ENCODE measurements at regions not wholly inside any gene's neighbourhood (a gene's known extent, or its start where the extent isn't known, plus 50 kb on each side); places are given as distances from the start of the nearest gene placed in this dataset.

DNA sequence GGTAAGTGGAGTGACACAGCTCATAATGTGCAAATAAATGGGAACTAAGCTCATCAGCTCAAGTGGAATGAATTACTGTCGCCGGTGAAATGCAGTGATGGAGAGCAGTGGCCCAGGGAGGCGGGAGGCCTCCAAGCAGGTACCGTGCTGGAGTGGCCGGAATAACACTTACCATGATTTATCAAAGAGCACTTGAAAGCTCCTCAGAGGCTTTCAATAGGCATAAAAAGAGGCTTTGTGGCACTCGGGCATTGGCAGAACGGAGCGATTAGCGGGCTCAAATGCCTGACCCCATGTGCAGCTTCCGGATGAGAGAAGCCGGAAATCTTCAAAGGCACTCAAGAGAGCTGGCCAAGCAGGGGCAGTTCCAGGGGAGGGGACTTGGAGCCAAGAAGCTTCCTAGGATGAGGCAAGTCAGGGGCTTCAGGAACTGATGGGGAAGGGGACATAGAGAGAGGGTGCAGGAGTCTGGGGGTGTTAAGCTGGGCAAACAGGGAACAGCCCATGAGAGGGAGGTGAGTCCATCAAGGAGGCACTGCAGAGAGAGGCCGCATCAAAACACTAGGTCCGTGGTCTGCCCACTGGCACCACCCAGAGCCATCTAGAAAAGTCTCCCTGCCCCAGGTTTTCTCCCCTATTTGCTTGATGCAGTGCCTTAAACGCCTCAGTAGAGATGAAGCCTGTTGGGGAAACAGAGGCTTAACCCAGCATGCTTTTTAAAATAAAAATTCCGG lies 144.0 kb upstream of the IRX6 start:
- no peak overlapping the region for H3K9ac ChIP-seq (ENCODE audit: low read length)
- no peak overlapping the region for H3K4me3 ChIP-seq (ENCODE audit: low read length)
- no peak for DNase-seq
- no peaks in the 10 kb centered on the region for H3K9me2 ChIP-seq (replicated peaks; ENCODE audit: insufficient read depth, low read length)
- H3K27ac ChIP-seq (ENCODE audit: low read length), result no peak overlapping the region
- no peaks in the 10 kb centered on the region for H3K79me2 ChIP-seq (ENCODE audit: low read length)
- no peaks in the 10 kb centered on the region; the same call in 1 of the 2 replicates for H3K4me1 ChIP-seq (ENCODE audit: low read length)
- no peak overlapping the region for H3K4me2 ChIP-seq (ENCODE audit: low read depth, low read length, poor library complexity, severe bottlenecking)
- H4K20me1 ChIP-seq (ENCODE audit: insufficient read depth, low read depth, low read length), result no peaks in the 10 kb centered on the region
- no peak overlapping the region for H2AFZ ChIP-seq (ENCODE audit: low read length)
- H3K36me3 ChIP-seq (ENCODE audit: insufficient read depth, low read length), result no peaks in the 10 kb centered on the region
- no peaks in the 10 kb centered on the region for H3K9me3 ChIP-seq (ENCODE audit: low read length)
- no peaks in the 10 kb centered on the region for H3K27me3 ChIP-seq (ENCODE audit: low read length)

DNA sequence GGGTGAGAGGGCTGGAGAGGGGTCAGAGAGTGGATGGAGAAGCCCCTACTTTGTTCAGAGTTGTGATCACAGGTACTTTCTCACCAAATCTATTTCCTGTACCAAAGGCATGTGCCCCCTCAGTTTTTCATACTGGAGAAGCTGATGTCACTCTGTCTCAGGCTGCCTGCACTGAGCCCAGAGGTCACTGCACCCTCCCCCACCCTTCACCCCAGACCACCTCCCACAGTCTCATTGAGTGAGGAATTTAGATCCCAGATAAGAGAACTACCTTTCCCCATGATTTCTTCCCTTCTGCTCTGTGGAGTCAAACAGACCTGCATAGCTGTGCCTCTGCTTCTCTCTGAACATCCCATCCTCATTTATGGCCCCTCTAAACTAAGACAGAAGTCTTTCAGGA lies 140.0 kb upstream of the IRX6 start:
- Histone ChIP-seq H2AFZ (ENCODE audit: low read length) (no peak overlapping the region), H4K20me1 (ENCODE audit: insufficient read depth, low read depth, low read length) (no peaks in the 10 kb centered on the region), H3K4me1 (ENCODE audit: low read length) (no peaks in the 10 kb centered on the region), H3K9ac (ENCODE audit: low read length) (no peak overlapping the region), H3K36me3 (ENCODE audit: insufficient read depth, low read length) (no peaks in the 10 kb centered on the region), H3K9me2 (replicated peaks; ENCODE audit: insufficient read depth, low read length) (no peaks in the 10 kb centered on the region), H3K4me2 (ENCODE audit: low read depth, low read length, poor library complexity, severe bottlenecking) (no peak overlapping the region), H3K4me3 (ENCODE audit: low read length) (no peak overlapping the region), H3K9me3 (ENCODE audit: low read length) (no peaks in the 10 kb centered on the region), H3K79me2 (ENCODE audit: low read length) (no peaks in the 10 kb centered on the region), H3K27me3 (ENCODE audit: low read length) (no peaks in the 10 kb centered on the region), H3K27ac (ENCODE audit: low read length) (no peak overlapping the region)
- DNase-seq, result no peak

DNA sequence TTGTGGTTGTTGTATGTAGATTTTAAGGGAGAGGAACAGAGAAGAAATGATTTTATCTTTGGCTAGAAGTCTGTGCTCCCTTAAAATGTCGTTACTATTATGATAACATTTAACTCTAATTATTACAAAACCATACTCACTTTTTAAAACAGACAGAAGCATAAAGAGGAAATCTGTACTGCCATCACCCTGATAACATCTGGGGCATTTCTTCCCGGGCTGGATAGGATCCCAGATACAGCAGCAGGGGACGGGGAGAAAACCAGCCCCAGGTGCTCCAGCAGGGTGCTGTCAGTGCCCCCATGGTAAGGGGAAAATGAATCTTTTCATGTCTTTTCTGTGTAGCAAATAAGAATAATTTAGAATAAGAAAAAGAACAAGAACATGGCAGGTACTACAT lies 139.4 kb upstream of the IRX6 start:
- Histone ChIP-seq H3K27me3 (ENCODE audit: low read length) (no peaks in the 10 kb centered on the region), H3K9me2 (replicated peaks; ENCODE audit: insufficient read depth, low read length) (no peaks in the 10 kb centered on the region), H3K27ac (ENCODE audit: low read length) (no peak overlapping the region), H3K9ac (ENCODE audit: low read length) (no peak overlapping the region), H3K4me2 (ENCODE audit: low read depth, low read length, poor library complexity, severe bottlenecking) (no peak overlapping the region), H4K20me1 (ENCODE audit: insufficient read depth, low read depth, low read length) (no peaks in the 10 kb centered on the region), H3K9me3 (ENCODE audit: low read length) (no peaks in the 10 kb centered on the region), H2AFZ (ENCODE audit: low read length) (no peak overlapping the region), H3K4me3 (ENCODE audit: low read length) (no peak overlapping the region), H3K36me3 (ENCODE audit: insufficient read depth, low read length) (no peaks in the 10 kb centered on the region), H3K4me1 (ENCODE audit: low read length) (no peaks in the 10 kb centered on the region), H3K79me2 (ENCODE audit: low read length) (no peaks in the 10 kb centered on the region)
- DNase-seq, result no peak

DNA sequence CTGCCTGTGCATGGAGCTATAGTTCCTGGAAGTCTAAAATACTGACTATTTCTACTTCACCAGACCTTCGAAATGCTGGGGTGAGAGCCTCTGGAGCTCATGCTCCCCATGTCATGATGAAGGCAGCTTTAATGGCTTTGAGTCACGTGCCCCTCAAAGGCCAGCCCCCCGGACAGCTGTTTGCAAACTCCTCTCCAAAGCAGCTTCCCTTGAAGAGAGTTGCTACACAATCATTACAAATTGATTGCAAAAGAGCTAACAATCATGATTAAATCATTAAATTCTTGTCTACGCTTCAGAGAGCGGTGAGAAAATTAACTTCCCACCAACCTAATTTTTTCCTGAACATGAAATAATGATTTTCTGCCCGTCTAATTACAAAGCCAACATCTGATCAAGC lies 134.8 kb upstream of the IRX6 start:
- DNase-seq, result no peak
- Histone ChIP-seq H3K36me3 (ENCODE audit: insufficient read depth, low read length) (no peaks in the 10 kb centered on the region), H3K4me2 (ENCODE audit: low read depth, low read length, poor library complexity, severe bottlenecking) (no peak overlapping the region), H3K9me2 (replicated peaks; ENCODE audit: insufficient read depth, low read length) (no peaks in the 10 kb centered on the region), H3K9me3 (ENCODE audit: low read length) (no peaks in the 10 kb centered on the region), H3K4me1 (ENCODE audit: low read length) (no peaks in the 10 kb centered on the region), H3K79me2 (ENCODE audit: low read length) (no peaks in the 10 kb centered on the region), H3K27ac (ENCODE audit: low read length) (no peak overlapping the region), H2AFZ (ENCODE audit: low read length) (no peak overlapping the region), H3K27me3 (ENCODE audit: low read length) (no peaks in the 10 kb centered on the region; the same call in 1 of the 2 replicates), H3K9ac (ENCODE audit: low read length) (no peak overlapping the region), H4K20me1 (ENCODE audit: insufficient read depth, low read depth, low read length) (no peaks in the 10 kb centered on the region), H3K4me3 (ENCODE audit: low read length) (no peak overlapping the region)

DNA sequence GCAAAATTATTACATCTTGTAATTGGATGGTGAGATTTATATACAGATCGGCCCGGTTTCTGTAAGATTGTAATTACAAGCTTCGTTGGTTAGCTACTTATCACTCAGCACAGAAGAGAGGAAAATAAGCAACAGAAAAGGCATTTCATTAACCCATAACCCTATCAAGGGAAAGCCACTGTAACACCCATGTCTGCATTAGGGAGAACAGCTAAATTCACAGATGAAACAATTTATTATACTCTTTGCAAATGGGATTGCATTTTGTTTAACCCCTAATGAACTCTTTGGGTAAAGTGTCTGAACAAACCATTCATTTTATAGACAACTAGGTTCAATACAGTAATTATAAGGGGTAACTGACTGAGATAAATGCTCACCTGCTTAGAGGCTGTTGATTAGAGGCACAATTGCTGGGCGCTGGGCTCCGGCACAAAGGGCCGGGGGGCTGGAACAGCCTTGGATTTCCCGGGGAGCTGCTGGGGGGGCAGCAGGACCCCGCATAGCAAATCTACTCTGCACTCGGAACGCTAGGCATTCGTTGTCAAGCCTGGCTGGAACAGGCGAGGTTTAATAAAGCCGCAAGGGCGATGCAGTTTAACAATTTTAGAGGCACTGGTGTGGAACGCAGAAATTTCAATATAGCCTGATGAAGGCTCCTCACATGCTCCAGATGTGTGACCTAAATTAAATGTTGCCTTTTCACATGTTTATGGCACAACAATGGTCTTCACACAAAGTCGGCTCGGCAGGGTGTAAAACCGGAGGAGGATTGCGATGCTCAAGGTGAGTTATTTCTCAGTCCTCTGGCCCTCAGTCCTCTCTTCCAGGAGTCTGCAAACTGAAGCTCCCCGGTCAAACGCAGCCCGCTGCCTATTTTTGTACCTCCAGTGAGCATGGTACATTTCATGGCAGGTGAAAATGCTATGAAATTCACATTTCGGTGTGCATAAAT lies 134.0 kb upstream of the IRX6 start:
- no peak overlapping the region for H3K9ac ChIP-seq (ENCODE audit: low read length)
- H4K20me1 ChIP-seq (ENCODE audit: insufficient read depth, low read depth, low read length), result no peaks in the 10 kb centered on the region
- DNase-seq, result no peak
- no peaks in the 10 kb centered on the region for H3K9me2 ChIP-seq (replicated peaks; ENCODE audit: insufficient read depth, low read length)
- H3K27ac ChIP-seq (ENCODE audit: low read length), result no peak overlapping the region
- no peaks in the 10 kb centered on the region for H3K9me3 ChIP-seq (ENCODE audit: low read length)
- H3K79me2 ChIP-seq (ENCODE audit: low read length), result no peaks in the 10 kb centered on the region
- no peaks in the 10 kb centered on the region for H3K36me3 ChIP-seq (ENCODE audit: insufficient read depth, low read length)
- no peaks in the 10 kb centered on the region; the same call in 1 of the 2 replicates for H3K27me3 ChIP-seq (ENCODE audit: low read length)
- no peak overlapping the region for H3K4me3 ChIP-seq (ENCODE audit: low read length)
- no peaks in the 10 kb centered on the region for H3K4me1 ChIP-seq (ENCODE audit: low read length)
- H3K4me2 ChIP-seq (ENCODE audit: low read depth, low read length, poor library complexity, severe bottlenecking), result no peak overlapping the region
- no peak overlapping the region for H2AFZ ChIP-seq (ENCODE audit: low read length)

DNA sequence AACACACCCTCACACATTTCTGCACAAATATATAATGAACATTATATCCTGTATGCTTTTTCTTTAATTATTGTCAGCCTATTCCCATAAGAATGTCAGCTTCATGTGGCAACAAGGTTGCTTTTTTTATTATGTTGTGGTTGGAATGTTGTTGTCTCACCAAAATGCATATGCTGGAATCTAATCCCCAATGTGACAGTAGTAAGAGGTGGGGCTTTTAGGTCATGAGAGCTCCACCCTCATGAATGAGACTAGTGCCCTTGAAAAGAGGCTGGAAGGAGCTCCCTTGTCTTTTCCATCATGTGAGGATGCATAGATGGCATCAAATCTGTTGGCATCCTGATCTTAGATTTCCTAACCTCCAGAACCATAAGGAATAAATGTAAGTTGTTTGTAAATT lies 131.3 kb upstream of the IRX6 start:
- no peak overlapping the region for H3K4me2 ChIP-seq (ENCODE audit: low read depth, low read length, poor library complexity, severe bottlenecking)
- H3K4me3 ChIP-seq (ENCODE audit: low read length), result no peak overlapping the region
- H3K9ac ChIP-seq (ENCODE audit: low read length), result no peak overlapping the region
- H4K20me1 ChIP-seq (ENCODE audit: insufficient read depth, low read depth, low read length), result no peaks in the 10 kb centered on the region
- no peaks in the 10 kb centered on the region for H3K4me1 ChIP-seq (ENCODE audit: low read length)
- no peaks in the 10 kb centered on the region for H3K9me3 ChIP-seq (ENCODE audit: low read length)
- H3K36me3 ChIP-seq (ENCODE audit: insufficient read depth, low read length), result no peaks in the 10 kb centered on the region
- DNase-seq, result no peak
- no peaks in the 10 kb centered on the region for H3K79me2 ChIP-seq (ENCODE audit: low read length)
- H3K9me2 ChIP-seq (replicated peaks; ENCODE audit: insufficient read depth, low read length), result no peaks in the 10 kb centered on the region
- H3K27me3 ChIP-seq (ENCODE audit: low read length), result no peaks in the 10 kb centered on the region; the same call in 1 of the 2 replicates
- H2AFZ ChIP-seq (ENCODE audit: low read length), result no peak overlapping the region
- H3K27ac ChIP-seq (ENCODE audit: low read length), result no peak overlapping the region

DNA sequence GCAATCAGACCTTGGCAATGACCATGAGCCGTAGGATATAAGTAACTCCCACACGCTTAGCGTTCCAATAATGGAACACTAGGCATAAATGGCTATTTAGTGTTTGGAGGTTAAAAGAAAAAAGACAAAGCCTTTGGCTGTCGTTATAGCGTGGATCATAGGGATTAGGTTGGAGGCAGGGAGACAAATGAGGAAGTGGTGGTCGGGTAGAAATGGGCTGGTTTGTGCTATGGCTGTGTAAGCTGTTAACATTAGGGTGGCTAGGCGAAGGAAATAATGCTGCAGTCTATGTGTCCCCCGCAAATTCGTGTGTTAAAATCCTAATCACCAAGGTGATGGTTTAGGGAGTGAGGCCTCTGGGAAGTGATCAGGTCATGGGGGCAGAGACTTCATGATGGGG lies 120.4 kb upstream of the IRX6 start:
- H2AFZ ChIP-seq (ENCODE audit: low read length), result no peak overlapping the region
- no peaks in the 10 kb centered on the region for H3K27me3 ChIP-seq (ENCODE audit: low read length)
- H3K4me3 ChIP-seq (ENCODE audit: low read length), result no peak overlapping the region
- no peak overlapping the region for H3K4me2 ChIP-seq (ENCODE audit: low read depth, low read length, poor library complexity, severe bottlenecking)
- H3K9ac ChIP-seq (ENCODE audit: low read length), result no peak overlapping the region
- H4K20me1 ChIP-seq (ENCODE audit: insufficient read depth, low read depth, low read length), result no peaks in the 10 kb centered on the region
- H3K36me3 ChIP-seq (ENCODE audit: insufficient read depth, low read length), result no peaks in the 10 kb centered on the region
- H3K9me3 ChIP-seq (ENCODE audit: low read length), result no peaks in the 10 kb centered on the region
- no peak for DNase-seq
- H3K4me1 ChIP-seq (ENCODE audit: low read length), result peaks cover 12% of the 10 kb centered on the region
- no peaks in the 10 kb centered on the region for H3K9me2 ChIP-seq (replicated peaks; ENCODE audit: insufficient read depth, low read length)
- H3K79me2 ChIP-seq (ENCODE audit: low read length), result no peaks in the 10 kb centered on the region
- H3K27ac ChIP-seq (ENCODE audit: low read length), result no peak overlapping the region

DNA sequence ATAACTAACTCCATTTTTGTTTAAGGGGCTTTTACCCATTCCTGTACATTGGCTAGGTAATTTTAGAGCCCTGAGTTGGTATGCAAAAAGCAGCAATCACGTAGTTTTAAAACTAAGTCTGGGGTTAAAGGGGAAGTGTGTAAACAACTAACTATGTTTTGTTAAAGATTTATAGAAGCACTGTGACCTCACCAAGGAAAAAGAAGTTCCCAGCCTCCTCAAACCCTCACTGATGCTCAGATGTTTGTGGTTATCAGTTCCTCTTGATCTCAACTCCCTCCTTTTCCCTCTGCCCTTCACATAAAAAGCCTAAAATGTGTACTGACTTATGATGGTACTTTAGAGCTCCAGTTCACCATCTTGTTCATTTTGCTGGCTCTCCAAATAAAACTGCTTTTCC lies 119.9 kb upstream of the IRX6 start:
- Histone ChIP-seq H3K9me3 (ENCODE audit: low read length) (no peaks in the 10 kb centered on the region), H3K4me2 (ENCODE audit: low read depth, low read length, poor library complexity, severe bottlenecking) (no peak overlapping the region), H3K9me2 (replicated peaks; ENCODE audit: insufficient read depth, low read length) (no peaks in the 10 kb centered on the region), H4K20me1 (ENCODE audit: insufficient read depth, low read depth, low read length) (no peaks in the 10 kb centered on the region), H3K4me1 (ENCODE audit: low read length) (peaks cover 12% of the 10 kb centered on the region), H3K4me3 (ENCODE audit: low read length) (no peak overlapping the region), H3K9ac (ENCODE audit: low read length) (no peak overlapping the region), H3K27ac (ENCODE audit: low read length) (no peak overlapping the region), H3K79me2 (ENCODE audit: low read length) (no peaks in the 10 kb centered on the region), H3K36me3 (ENCODE audit: insufficient read depth, low read length) (no peaks in the 10 kb centered on the region), H2AFZ (ENCODE audit: low read length) (no peak overlapping the region), H3K27me3 (ENCODE audit: low read length) (no peaks in the 10 kb centered on the region)
- DNase-seq, result no peak

All from Karpas-422 (cell line).